Heart right ventricle (tissue), 16 donors: ENCODE measurements at regions not wholly inside any gene's neighbourhood (a gene's known extent, or its start where the extent isn't known, plus 50 kb on each side); places are given as distances from the start of the nearest gene placed in this dataset.

Experiments used
- ATAC-seq, 8 donors: fragments of 200-7000 bp; cut with Tn5 transposase; one replicate each; pipeline ENCODE4 v1.9.1; 2020; ENCODE audit warnings: mild to moderate bottlenecking in 8 of 8, moderate library complexity in 8 of 8, moderate number of reproducible peaks in 1 of 8
- DNase-seq, 2 donors: peaks; one replicate each; pipeline ENCODE4 v3.0.0-alpha.2; 2020
- H3K27ac ChIP-seq, 10 donors: fragments of 200-600 bp; sonication (generic) in 2 of 10; one replicate each; pipeline versions ENCODE4 v1.5.0 to v1.8.0; 2020 to 2022; ENCODE audit warnings: mild to moderate bottlenecking in 3 of 10
- H3K27me3 ChIP-seq, 7 donors: fragments of 200-600 bp; one replicate each; pipeline ENCODE4 v1.8.0; 2021 to 2022; ENCODE audit warnings: mild to moderate bottlenecking in 2 of 7
- H3K36me3 ChIP-seq, 9 donors: fragments of 200-600 bp; sonication (generic) in 1 of 9; one replicate each; pipeline versions ENCODE4 v1.5.0 to v1.8.0; 2020 to 2022; ENCODE audit warnings: mild to moderate bottlenecking in 2 of 9
- H3K4me1 ChIP-seq, 9 donors: fragments of 200-600 bp; sonication (generic) in 1 of 9; one replicate each; pipeline versions ENCODE4 v1.5.0 to v1.8.0; 2020 to 2022; ENCODE audit warnings: mild to moderate bottlenecking in 4 of 9
- H3K4me3 ChIP-seq, 10 donors: fragments of 200-600 bp; sonication (generic) in 2 of 10; one replicate each; pipeline versions ENCODE4 v1.5.0 to v1.8.0; 2020 to 2022; ENCODE audit warnings: mild to moderate bottlenecking in 7 of 10, moderate library complexity in 2 of 10
- H3K9me3 ChIP-seq, 11 donors: fragments of 200-600 bp in 10 of 11; sonication (generic) in 2 of 11; one replicate each; pipeline versions ENCODE4 v1.5.0 to v1.8.0; 2013 to 2022; ENCODE audit warnings: mild to moderate bottlenecking in 2 of 11, control low read depth in 1 of 11, moderate library complexity in 1 of 11
- CTCF ChIP-seq, 9 donors: fragments of 200-600 bp; sonication (generic) in 2 of 9; IDR thresholded peaks; one replicate each; pipeline versions ENCODE4 v1.5.0 to v1.8.0; 2021 to 2022; ENCODE audit warnings: antibody characterized with exemption in 9 of 9, mild to moderate bottlenecking in 5 of 9, moderate library complexity in 1 of 9
- WGBS, 2 donors: extraction: QIAGEN DNeasy Blood & Tissue Kit; methylation state at CpG; one replicate each; pipeline ENCODE4 v1.1.7; 2013; ENCODE audit warnings: inconsistent platforms in 1 of 2; 5-methylcytosine and 5-hydroxymethylcytosine counted together
- intact Hi-C, 10 donors: fragments of 100-400 bp; cut with DNase I; formaldehyde crosslinking; loops; one replicate each; pipeline versions ENCODE4 v1.11.1 to v1.14.2; 2022
- donor health status: Arrhythmogenic right ventricular cardiomyopathy.
- donor health status: ischemic (EF 13 %, LVEDD 7.1; RV severe dilation, severe dysfunction).
- donor health status: healthy with polysubstance abuse.
- donor health status: DM: no; HTN: yes; CAD: no.
- donor health status: DM: no; HTN: no; CAD: no.
- donor health status: ischemic (EF 25% LVEDD 6.9; RV normal size, moderate dysfunction).
- donor health status: ischemic (EF 25% LVEDD 5.7; RV mildly dilated, moderate dysfunction).
- donor health status: healthy.
- donor health status: DM: yes; HTN: yes; CAD: no.
- donor health status: Ischemic cardiomyopathy.
- donor health status: ischemic (EF 35%, LVEDD 5.7; RV mildly dilated, moderate dysfunction).
- donor health status: nonischemic (EF 11% LVEDD 7.7; RV severe dilation, severe dysfunction).
- donor health status: DM: yes; HTN: yes; CAD: no.
- donor health status: PGD.
- donor health status: ischemic (EF 29% LVEDD 5.4; RV normal size, mild dysfunction).
- donor health status: nonischemic (EF 23%, LVEDD 6.1; RV moderate dilation, normal function).

- intact Hi-C loops, result no loop called here
- WGBS, 2 donors, result 39 to 46% methylated on average over 2 of the region's 2 CpGs
Measured at GRCh38 chr4:27366104-27366823, 505.6 kb downstream of the STIM2 start.

GRCh38 chr4:27368781-27369180, 508.1 kb downstream of the STIM2 start:
- H3K4me3 ChIP-seq, result no peak overlapping the region
- 66 to 79% methylated on average over 1 of the region's 1 CpG for WGBS, 2 donors

More at GRCh38 chr4:27366104-27366823, 505.6 kb downstream of the STIM2 start:
- Histone ChIP-seq H3K36me3 (no peaks in the 10 kb centered on the region), H3K9me3 (no peaks in the 10 kb centered on the region), H3K27ac (no peak overlapping the region), H3K4me1 (peaks cover 0 to 2% (median 0%) of the 10 kb centered on the region in 9 donors), H3K4me3 (no peak overlapping the region), H3K27me3 (no peaks in the 10 kb centered on the region)
- no peak for TF ChIP-seq CTCF (IDR thresholded peaks at IDR 0.05)
- no peak for ATAC-seq
- DNase-seq, result no peak

GRCh38 chr4:27381815-27382214, 521.2 kb downstream of the STIM2 start:
- intact Hi-C loops, result no loop called here
- H3K27me3 ChIP-seq, result no peaks in the 10 kb centered on the region
- WGBS, 2 donors, result 82 to 85% methylated on average over 4 of the region's 4 CpGs
- H3K27ac ChIP-seq, result no peak overlapping the region
- H3K4me1 ChIP-seq, result no peaks in the 10 kb centered on the region
- no peak for TF ChIP-seq CTCF (IDR thresholded peaks at IDR 0.05)
- no peaks in the 10 kb centered on the region for H3K9me3 ChIP-seq
- H3K4me3 ChIP-seq, result no peak overlapping the region
- DNase-seq (no peak), ATAC-seq (no peak)
- H3K36me3 ChIP-seq, result no peaks in the 10 kb centered on the region

More at GRCh38 chr4:27368781-27369180, 508.1 kb downstream of the STIM2 start:
- no peak overlapping the region for H3K27ac ChIP-seq
- no peaks in the 10 kb centered on the region for H3K4me1 ChIP-seq
- no peaks in the 10 kb centered on the region for H3K36me3 ChIP-seq
- no peaks in the 10 kb centered on the region for H3K27me3 ChIP-seq
- intact Hi-C loops, result no loop called here
- TF ChIP-seq CTCF (IDR thresholded peaks at IDR 0.05), result no peak
- DNase-seq (no peak), ATAC-seq (no peak)
- H3K9me3 ChIP-seq, result no peaks in the 10 kb centered on the region

GRCh38 chr4:27387711-27388110, 527.1 kb downstream of the STIM2 start:
- WGBS, 2 donors, result 61 to 76% methylated on average over 1 of the region's 1 CpG
- H3K9me3 ChIP-seq, result no peaks in the 10 kb centered on the region
- no peaks in the 10 kb centered on the region for H3K36me3 ChIP-seq
- no peak overlapping the region for H3K4me3 ChIP-seq
- no peak overlapping the region for H3K27ac ChIP-seq
- no peaks in the 10 kb centered on the region for H3K27me3 ChIP-seq
- DNase-seq (no peak), ATAC-seq (no peak)
- intact Hi-C loops, result no loop called here
- no peaks in the 10 kb centered on the region for H3K4me1 ChIP-seq
- no peak for TF ChIP-seq CTCF (IDR thresholded peaks at IDR 0.05)
